COLO668 (cell line): ENCODE measurements at regions not wholly inside any gene's neighbourhood (a gene's known extent, or its start where the extent isn't known, plus 50 kb on each side); places are given as distances from the start of the nearest gene placed in this dataset.

Experiments used
- DNase-seq: peaks from one replicate; lab custom pipeline; 2025; ENCODE audit not compliant: unreplicated experiment; lab: John Stamatoyannopoulos, UW

GRCh38 chr2:67516362-67516761, 119.2 kb downstream of the ETAA1 start:
- peak; percentile 21 for DNase-seq

GRCh38 chr2:67516899-67517530, 119.9 kb downstream of the ETAA1 start:
- DNase-seq: no peak

DNA sequence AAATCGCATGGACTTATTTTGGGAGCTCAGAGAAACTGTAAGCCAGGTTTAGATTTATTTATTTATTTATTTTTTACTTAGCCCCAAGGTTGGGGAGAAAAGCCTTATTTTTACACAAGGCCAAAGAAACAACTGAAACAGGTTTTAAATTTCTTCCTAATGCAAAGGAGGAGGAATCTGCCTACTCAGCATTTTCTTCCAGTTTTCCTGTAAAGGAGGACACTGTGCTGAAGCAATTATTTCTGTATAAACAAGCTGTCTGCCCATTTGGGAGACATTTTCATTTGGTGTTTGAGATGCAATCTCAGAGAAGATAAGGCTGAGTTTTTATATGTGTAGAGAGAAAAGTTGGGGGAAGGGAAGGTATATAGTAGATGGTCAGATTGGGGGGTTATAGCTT, 125.0 kb downstream of the ETAA1 start:
- no peak for DNase-seq

DNA sequence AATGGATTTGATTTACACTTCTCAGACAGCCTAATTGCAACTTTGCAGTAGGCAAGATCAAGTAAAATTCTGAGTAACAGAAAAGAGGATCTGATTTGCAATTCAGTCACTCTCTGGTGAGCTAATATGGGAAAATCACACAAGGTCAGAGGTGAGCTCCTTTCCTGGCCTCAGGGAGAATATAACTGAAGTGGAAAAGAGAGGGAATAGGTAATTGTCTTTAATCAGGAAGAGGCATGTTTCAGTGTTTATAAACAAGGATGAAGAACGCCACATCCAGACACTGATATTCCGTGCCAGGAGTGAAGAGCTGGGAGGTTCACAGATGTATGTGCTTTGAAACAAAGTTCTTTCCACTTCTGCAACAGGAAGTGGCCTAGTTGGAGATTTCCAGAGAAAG, 127.1 kb downstream of the ETAA1 start:
- no peak for DNase-seq

- no peak for DNase-seq
These were observed 127.6 kb downstream of the ETAA1 start for GRCh38 chr2:67524777-67525176.

GRCh38 chr2:67526283-67526682, 129.2 kb downstream of the ETAA1 start:
- DNase-seq: no peak

DNA sequence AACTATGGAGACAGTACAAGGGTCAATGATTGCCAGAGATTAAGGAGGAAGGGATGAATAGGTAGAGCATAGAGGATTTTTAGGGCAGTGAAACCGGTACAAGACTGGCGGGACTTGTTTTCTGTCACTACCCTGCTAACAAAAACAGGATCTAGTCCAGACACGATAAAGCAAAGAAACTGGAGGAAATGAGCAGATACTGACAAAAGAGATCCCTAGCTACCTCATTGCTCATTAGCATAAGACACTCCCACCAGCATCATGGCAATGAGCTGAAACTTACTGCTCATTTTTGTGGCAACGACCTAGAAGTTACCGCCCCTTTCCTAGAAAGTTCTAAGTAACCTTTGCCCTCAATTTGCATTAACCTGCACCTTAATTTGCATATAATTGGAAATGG, 131.2 kb downstream of the ETAA1 start:
- DNase-seq: no peak

DNA sequence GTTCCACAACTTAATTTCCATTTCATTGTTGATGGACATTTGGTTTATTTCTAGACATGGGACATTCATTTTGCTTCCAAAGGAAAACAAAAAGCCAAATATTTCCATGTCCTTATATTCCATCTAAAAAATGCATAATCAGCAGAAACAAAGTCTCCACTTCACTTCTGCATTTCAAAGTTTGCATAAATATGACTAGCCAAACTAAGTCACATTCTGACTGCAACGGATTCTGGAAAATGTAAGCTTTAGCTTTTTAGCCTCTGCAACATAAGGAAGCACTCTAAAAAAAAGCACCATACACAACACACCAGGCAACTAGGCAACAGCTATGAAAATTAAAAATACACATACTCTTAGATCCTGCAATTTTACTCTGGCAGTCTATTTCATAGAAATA, 135.3 kb downstream of the ETAA1 start:
- DNase-seq: no peak

GRCh38 chr2:67534745-67535144, 137.6 kb downstream of the ETAA1 start:
- DNase-seq: no peak

- no peak for DNase-seq
These were observed 143.8 kb downstream of the ETAA1 start for GRCh38 chr2:67540962-67541361.

DNA sequence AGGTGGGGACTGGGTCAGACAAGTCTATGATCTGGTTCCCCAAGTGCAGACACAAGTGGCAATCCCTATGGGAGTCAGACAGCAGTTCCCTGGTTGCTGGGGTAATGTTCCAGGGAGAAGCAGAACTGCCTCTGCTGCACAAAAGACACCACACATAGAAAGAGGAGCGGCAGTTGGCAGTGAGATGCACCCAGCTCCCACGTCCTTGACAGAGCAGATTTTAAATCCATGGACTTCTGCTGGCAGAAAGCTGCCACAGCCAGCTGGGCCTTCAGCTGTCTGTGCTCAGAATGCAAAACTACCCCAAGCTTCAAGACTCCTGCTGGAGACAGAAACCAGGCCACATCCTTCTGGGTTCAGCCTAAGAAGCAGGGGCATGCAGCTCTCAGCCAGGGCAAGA, 147.2 kb downstream of the ETAA1 start:
- no peak for DNase-seq

DNA sequence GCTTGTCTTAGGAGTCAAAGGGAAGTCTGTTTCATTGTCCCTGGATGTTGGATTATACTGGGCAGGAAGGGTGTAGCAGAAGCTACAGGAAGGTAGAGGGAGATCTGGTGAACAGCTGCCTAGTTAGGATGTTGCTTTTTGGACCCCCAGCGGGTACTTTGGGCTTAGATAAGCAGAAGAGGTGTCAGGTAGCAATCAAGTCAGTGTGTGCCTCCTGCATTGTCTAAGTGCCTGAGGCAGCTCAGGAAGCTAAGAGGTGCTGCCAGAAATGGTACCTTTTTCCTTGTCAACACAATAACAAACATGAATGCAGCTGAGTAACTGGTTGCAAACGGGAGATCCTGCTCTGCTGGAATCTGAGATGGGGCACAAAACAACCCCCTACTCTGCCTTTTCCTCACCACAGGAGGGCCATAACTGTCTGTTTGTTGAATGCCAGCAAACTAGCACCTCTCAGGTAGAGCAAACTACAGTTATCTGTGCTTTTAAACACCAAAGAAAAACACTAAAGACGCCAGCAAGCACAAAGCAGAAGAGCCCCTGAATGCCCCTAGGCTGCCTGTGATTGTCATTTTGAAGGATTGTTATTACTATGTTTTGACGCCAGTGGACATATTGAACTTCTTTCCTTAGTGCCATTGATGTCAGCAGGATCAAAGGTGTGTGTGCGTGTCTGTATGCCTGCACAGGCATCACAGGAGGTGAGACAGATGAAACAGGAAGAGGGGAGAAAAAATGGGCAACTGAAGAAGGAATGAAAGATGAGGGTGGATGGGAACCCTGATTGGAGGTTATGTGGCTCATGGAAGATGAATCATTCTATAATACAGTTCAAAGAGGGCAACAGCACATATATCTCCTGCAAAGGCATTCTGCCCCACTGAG, 151.4 kb downstream of the ETAA1 start:
- DNase-seq: peak; percentile 27

DNA sequence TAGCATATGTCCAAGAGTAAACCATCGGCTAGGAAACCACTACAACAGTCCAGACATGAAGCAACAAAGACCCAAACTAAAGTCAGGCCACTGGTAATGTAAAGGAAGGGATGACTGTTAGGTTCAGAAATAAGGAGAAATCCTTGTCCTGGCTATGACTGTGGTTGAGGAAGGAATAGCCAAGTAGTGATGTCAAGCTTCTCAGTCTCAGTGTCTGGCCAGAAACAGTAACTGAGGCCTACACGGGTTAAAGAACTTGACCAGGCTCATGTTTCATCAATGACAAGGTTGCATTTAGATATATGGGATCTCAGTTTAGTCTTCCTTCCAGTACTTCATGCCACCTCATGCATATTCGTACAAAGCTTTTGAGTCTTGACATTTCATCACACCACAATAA, 162.0 kb downstream of the ETAA1 start:
- DNase-seq: no peak

GRCh38 chr2:67560771-67561456, 163.8 kb downstream of the ETAA1 start:
- no peak for DNase-seq

DNA sequence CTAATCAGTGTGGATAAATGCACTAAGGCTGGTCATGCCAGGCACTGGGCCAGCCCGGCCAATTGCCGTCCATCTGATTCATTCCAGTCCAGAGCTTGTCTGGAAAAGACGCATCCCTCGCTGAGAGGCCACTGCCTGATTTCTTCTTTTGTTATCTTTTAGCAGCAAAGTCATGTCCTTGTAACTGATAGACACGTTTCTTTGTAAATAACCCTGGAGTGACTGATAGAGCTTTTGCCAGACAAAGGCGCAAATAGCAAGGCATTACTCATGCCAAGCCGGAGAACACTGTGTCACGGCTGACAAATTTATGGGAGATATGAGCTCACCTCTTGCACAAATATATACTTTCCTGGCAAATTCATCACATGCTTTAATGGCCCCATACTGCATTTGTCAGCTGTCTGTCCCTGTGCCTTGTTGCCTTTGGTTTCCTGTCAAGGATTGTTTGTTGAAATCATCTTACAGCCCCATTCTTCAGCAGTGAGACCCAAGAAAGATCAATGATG, 164.4 kb downstream of the ETAA1 start:
- peak; percentile 64 for DNase-seq

- no peak for DNase-seq
These were observed 166.9 kb downstream of the ETAA1 start for GRCh38 chr2:67564076-67564475.

DNA sequence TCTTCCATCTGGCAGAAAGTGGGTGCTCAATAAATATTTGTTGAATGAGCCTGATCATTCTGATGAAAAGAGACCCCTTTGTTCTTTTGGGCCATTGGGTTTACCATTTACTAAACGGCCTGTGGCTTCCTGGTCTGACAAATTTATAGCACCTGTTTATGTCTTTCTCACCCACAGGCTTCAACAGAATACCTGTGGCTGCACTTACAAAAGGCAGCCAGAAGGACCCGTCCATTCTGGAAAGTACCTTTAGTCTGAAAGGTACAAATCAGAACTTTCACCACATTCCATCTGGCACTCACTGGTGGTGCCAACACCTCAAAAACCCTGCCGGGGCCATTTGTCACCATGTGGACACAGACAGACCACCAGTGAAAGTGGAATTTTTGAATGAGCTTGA, 167.5 kb downstream of the ETAA1 start:
- no peak for DNase-seq

DNA sequence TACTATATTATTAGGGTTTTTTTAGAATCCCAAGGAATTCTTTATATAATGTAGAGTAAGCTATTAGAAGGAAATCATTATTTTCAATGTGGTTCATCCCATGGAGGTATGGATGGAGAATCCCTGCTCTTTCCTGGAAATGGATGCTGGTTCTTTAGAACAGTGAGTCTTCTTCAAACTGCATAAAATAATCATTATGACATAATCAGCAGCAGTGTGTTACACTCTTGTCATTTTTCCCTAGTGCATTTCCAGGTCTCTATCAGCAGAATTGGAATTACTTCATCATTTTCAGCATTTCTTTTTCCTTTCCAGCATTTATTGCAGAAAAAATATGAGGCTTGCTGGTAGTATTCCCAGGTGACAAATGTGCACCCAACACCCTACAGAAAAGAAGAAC, 168.1 kb downstream of the ETAA1 start:
- DNase-seq: no peak

DNA sequence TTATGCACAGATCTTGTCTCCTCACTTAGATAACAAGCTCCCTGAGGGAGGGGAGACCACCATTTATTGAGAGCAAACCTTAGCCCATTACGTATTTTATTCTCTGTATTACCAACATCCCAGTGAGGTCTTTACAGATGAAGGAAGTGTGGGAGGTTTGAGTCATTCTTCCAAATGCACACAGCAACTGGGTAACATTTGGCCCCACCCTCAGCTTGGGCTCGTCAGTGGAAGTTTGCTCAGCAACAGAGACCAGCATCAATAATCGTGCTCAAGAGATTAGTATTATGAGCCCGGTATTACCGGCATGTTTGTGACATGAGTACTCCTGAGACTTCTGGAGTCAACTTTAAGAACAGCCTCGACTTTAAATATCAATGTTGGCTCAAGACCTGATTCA, 168.6 kb downstream of the ETAA1 start:
- no peak for DNase-seq

GRCh38 chr2:67566285-67566684, 169.2 kb downstream of the ETAA1 start:
- DNase-seq: no peak

- no peak for DNase-seq
These were observed 170.0 kb downstream of the ETAA1 start for GRCh38 chr2:67566958-67567635.
